Thyroid gland (tissue), 4 donors: ENCODE measurements at regions not wholly inside any gene's neighbourhood (a gene's known extent, or its start where the extent isn't known, plus 50 kb on each side); places are given as distances from the start of the nearest gene placed in this dataset.
A peak's percentile ranks its signal among the peaks of the same experiment; 100 is the strongest.

ENCODE experiments used
- DNase-seq, 2 donors: peaks; one replicate each; pipeline ENCODE4 v3.0.0-alpha.2; 2019
- H3K27ac ChIP-seq, 3 donors: fragments of 200-600 bp; sonication (generic); 1 replicate in 2 of 3; 2 replicates in 1 of 3; pipeline ENCODE4 v1.5.1; 2016 to 2019; ENCODE audit warnings: mild to moderate bottlenecking in 1 of 3, moderate library complexity in 1 of 3
- H3K27me3 ChIP-seq: fragments of 200-600 bp; sonication (generic); one replicate; pipeline ENCODE4 v1.5.1; 2019
- H3K36me3 ChIP-seq, 2 donors: fragments of 200-600 bp; sonication (generic); one replicate each; pipeline ENCODE4 v1.5.1; 2016 to 2019
- H3K4me1 ChIP-seq, 2 donors: fragments of 200-600 bp; sonication (generic); one replicate each; pipeline ENCODE4 v1.5.1; 2017 to 2019
- H3K4me3 ChIP-seq, 3 donors: fragments of 200-600 bp; sonication (generic); replicated peaks in 1 of 3; 1 replicate in 2 of 3; 2 replicates in 1 of 3; pipeline ENCODE4 v1.5.1; 2016; ENCODE audit warnings: mild to moderate bottlenecking in 1 of 3
- H3K9me3 ChIP-seq: fragments of 200-600 bp; sonication (generic); one replicate; pipeline ENCODE4 v1.5.1; 2017
- POLR2A ChIP-seq, 2 donors: fragments of 450-650 bp; IDR thresholded peaks; one replicate each; pipeline ENCODE4 v1.6.1; 2017; ENCODE audit warnings: antibody characterized with exemption in 2 of 2, mild to moderate bottlenecking in 2 of 2, moderate library complexity in 1 of 2
- WGBS, 2 donors: methylation state at CpG; one replicate each; pipeline ENCODE4 v1.1.5; 2017; 5-methylcytosine and 5-hydroxymethylcytosine counted together
- intact Hi-C: fragments of 100-400 bp; cut with DNase I; formaldehyde crosslinking; loops from one replicate; pipeline ENCODE4 v1.15.1; 2023
- TF ChIP-seq, protein P1 (sequence below), 6 experiments: fragments of 200-600 bp in 3 of 6; fragments of 450-650 bp in 3 of 6; sonication (generic) in 3 of 6; IDR thresholded peaks; one replicate each; pipeline ENCODE4 v1.5.1; 2016 to 2019; ENCODE audit warnings: antibody characterized with exemption in 6 of 6, mild to moderate bottlenecking in 2 of 6, inconsistent platforms in 1 of 6, moderate library complexity in 1 of 6

DNA sequence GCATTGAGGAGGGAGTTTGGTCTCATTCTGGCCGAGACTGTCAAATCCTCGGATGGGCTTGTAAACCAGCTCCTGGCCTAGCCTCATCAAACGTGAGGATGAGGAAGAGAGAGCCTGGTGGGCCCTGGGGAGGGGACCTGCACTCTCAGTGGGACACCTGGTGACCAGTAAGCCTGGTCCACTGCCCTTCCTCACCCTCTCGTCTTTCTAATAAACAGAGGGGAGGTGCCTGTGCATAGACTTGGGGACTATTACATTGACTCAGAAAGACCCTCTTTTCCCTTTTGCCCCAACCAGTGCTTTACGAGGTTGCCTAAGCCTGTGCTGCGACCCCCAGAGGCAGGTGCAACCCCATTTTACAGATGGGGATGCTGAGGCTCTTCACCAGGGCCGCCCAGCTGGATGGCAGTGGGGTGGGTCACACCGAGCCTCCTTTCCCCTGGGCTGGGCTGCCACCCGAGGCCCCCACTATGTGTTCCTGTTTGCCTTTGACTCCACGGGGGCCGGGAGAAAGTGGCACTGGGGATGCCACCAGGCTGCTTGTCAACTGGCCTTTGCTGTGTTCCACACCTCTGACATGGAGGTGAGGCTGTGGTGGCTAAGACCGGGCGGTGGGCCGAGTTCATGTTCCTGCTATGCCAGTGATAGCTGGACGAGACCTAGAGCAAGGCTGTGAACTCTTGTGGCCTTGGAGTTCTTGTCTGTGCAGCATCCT, 85.9 kb downstream of the GLI2 start:
- Histone ChIP-seq H3K27me3 (no peaks in the 10 kb centered on the region), H3K4me3 (no peak overlapping the region), H3K27ac (no peak overlapping the region), H3K9me3 (no peaks in the 10 kb centered on the region), H3K36me3 (no peaks in the 10 kb centered on the region), H3K4me1 (peaks cover 0 to 19% of the 10 kb centered on the region in 2 donors)
- no peak for TF ChIP-seq POLR2A (IDR thresholded peaks at IDR 0.05)
- TF ChIP-seq, protein P1, sequence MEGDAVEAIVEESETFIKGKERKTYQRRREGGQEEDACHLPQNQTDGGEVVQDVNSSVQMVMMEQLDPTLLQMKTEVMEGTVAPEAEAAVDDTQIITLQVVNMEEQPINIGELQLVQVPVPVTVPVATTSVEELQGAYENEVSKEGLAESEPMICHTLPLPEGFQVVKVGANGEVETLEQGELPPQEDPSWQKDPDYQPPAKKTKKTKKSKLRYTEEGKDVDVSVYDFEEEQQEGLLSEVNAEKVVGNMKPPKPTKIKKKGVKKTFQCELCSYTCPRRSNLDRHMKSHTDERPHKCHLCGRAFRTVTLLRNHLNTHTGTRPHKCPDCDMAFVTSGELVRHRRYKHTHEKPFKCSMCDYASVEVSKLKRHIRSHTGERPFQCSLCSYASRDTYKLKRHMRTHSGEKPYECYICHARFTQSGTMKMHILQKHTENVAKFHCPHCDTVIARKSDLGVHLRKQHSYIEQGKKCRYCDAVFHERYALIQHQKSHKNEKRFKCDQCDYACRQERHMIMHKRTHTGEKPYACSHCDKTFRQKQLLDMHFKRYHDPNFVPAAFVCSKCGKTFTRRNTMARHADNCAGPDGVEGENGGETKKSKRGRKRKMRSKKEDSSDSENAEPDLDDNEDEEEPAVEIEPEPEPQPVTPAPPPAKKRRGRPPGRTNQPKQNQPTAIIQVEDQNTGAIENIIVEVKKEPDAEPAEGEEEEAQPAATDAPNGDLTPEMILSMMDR (IDR thresholded peaks at IDR 0.05), result no peak
- WGBS, 2 donors, result 87 to 90% methylated on average over 14 to 15 of the region's 15 CpGs
- intact Hi-C loops, result no loop called here
- no peak for DNase-seq

- intact Hi-C loops, result no loop called here
- 85 to 92% methylated on average over 11 of the region's 11 CpGs for WGBS, 2 donors
- H3K4me3 ChIP-seq, result no peak overlapping the region
- H3K27me3 ChIP-seq, result no peaks in the 10 kb centered on the region
- no peak for DNase-seq
- H3K9me3 ChIP-seq, result no peaks in the 10 kb centered on the region
- TF ChIP-seq, protein P1 (IDR thresholded peaks at IDR 0.05), result no peak
- no peak for TF ChIP-seq POLR2A (IDR thresholded peaks at IDR 0.05)
- H3K36me3 ChIP-seq, result no peaks in the 10 kb centered on the region
- H3K27ac ChIP-seq, result no peak overlapping the region
- peaks cover 0 to 19% of the 10 kb centered on the region in 2 donors for H3K4me1 ChIP-seq
Measured at GRCh38 chr2:120822933-120823332, 87.3 kb downstream of the GLI2 start.

GRCh38 chr2:120823551-120823950, 87.9 kb downstream of the GLI2 start:
- Histone ChIP-seq H3K4me3 (no peak overlapping the region), H3K27ac (no peak overlapping the region), H3K27me3 (no peaks in the 10 kb centered on the region), H3K9me3 (no peaks in the 10 kb centered on the region), H3K4me1 (peaks cover 0 to 19% of the 10 kb centered on the region in 2 donors), H3K36me3 (no peaks in the 10 kb centered on the region)
- TF ChIP-seq, protein P1 (IDR thresholded peaks at IDR 0.05), result no peak
- intact Hi-C loops, result no loop called here
- no peak for DNase-seq
- 92 to 94% methylated on average over 9 to 10 of the region's 10 CpGs for WGBS, 2 donors

- H3K27me3 ChIP-seq, result no peaks in the 10 kb centered on the region
- intact Hi-C loops, result no loop called here
- H3K4me1 ChIP-seq, result peaks cover 0 to 19% of the 10 kb centered on the region in 2 donors
- WGBS, 2 donors, result 91 to 94% methylated on average over 5 to 8 of the region's 8 CpGs
- no peak for DNase-seq
- no peak overlapping the region for H3K4me3 ChIP-seq
- no peaks in the 10 kb centered on the region for H3K36me3 ChIP-seq
- H3K9me3 ChIP-seq, result no peaks in the 10 kb centered on the region
- no peak for TF ChIP-seq POLR2A (IDR thresholded peaks at IDR 0.05)
- TF ChIP-seq, protein P1 (IDR thresholded peaks at IDR 0.05), result no peak
- H3K27ac ChIP-seq, result no peak overlapping the region
Measured at GRCh38 chr2:120824246-120824645, 88.6 kb downstream of the GLI2 start.

GRCh38 chr2:120825370-120826259, 89.9 kb downstream of the GLI2 start:
- WGBS, 2 donors, result 40 to 44% methylated on average over 5 to 13 of the region's 13 CpGs
- Histone ChIP-seq H3K27me3 (no peaks in the 10 kb centered on the region), H3K4me1 (peaks cover 0 to 9% of the 10 kb centered on the region in 2 donors), H3K36me3 (no peaks in the 10 kb centered on the region), H3K27ac (no peak overlapping the region), H3K4me3 (no peak overlapping the region), H3K9me3 (no peaks in the 10 kb centered on the region)
- peak in 1 of 2 donors; percentile 13 for DNase-seq
- TF ChIP-seq, protein P1 (IDR thresholded peaks at IDR 0.05), result no peak
- no peak for TF ChIP-seq POLR2A (IDR thresholded peaks at IDR 0.05)
- intact Hi-C loops, result no loop called here
